Keratinocyte (primary cell): ENCODE measurements at regions not wholly inside any gene's neighbourhood (a gene's known extent, or its start where the extent isn't known, plus 50 kb on each side); places are given as distances from the start of the nearest gene placed in this dataset.

Experiments
- DNase-seq: peaks from one replicate; pipeline ENCODE4 v3.0.0-alpha.2; 2011; ENCODE audit warnings: low read depth, missing footprints, low spot score
- FAIRE-seq: peaks from 2 replicates; lab custom pipeline; 2011; peaks lifted over from hg19 to GRCh38; lab: Jason Lieb, UNC
- H2AFZ ChIP-seq: 2 replicates; pipeline ENCODE4 v1.6.0; 2012; ENCODE audit warnings: low read length, control low read depth, inconsistent platforms; ENCODE audit not compliant: control insufficient read depth
- H3K27ac ChIP-seq: 2 replicates; pipeline ENCODE4 v1.5.1; 2011; ENCODE audit warnings: low read length; ENCODE audit not compliant: control insufficient read depth, insufficient read depth
- H3K27me3 ChIP-seq: 3 replicates; pipeline ENCODE4 v1.6.0; 2011; ENCODE audit warnings: low read length; ENCODE audit not compliant: control insufficient read depth, insufficient read depth; ENCODE audit errors: extremely low read depth
- H3K36me3 ChIP-seq, 2 experiments: 2 replicates in 1 of 2; 3 replicates in 1 of 2; pipeline ENCODE4 v1.5.1; 2011; ENCODE audit warnings: low read length in 2 of 2, mild to moderate bottlenecking in 1 of 2; ENCODE audit not compliant: control insufficient read depth in 2 of 2, insufficient read depth in 2 of 2; ENCODE audit errors: extremely low read depth in 1 of 2
- H3K4me1 ChIP-seq: 3 replicates; pipeline ENCODE4 v1.5.1; 2011; ENCODE audit warnings: low read length; ENCODE audit not compliant: control insufficient read depth, insufficient read depth; ENCODE audit errors: extremely low read depth
- H3K4me2 ChIP-seq: 3 replicates; pipeline ENCODE4 v1.6.0; 2011; ENCODE audit warnings: low read depth, low read length; ENCODE audit not compliant: control insufficient read depth, insufficient read depth; ENCODE audit errors: extremely low read depth
- H3K4me3 ChIP-seq, 3 experiments: fragments of 200-600 bp in 1 of 3; sonication (generic) in 1 of 3; 2 replicates in 2 of 3; 3 replicates in 1 of 3; pipeline ENCODE4 v1.5.1; 2011 to 2016; ENCODE audit warnings: low read length in 3 of 3, mild to moderate bottlenecking in 3 of 3, control low read depth in 2 of 3, inconsistent platforms in 1 of 3, low read depth in 1 of 3, mixed read lengths in 1 of 3, mixed run types in 1 of 3, moderate library complexity in 1 of 3; ENCODE audit not compliant: control insufficient read depth in 2 of 3, insufficient read depth in 2 of 3; ENCODE audit errors: extremely low read depth in 1 of 3
- H3K79me2 ChIP-seq: 2 replicates; pipeline ENCODE4 v1.6.0; 2012; ENCODE audit warnings: low read length; ENCODE audit not compliant: control insufficient read depth, insufficient read depth
- H3K9ac ChIP-seq: 3 replicates; pipeline ENCODE4 v1.6.0; 2011; ENCODE audit warnings: low read length; ENCODE audit not compliant: control insufficient read depth, insufficient read depth; ENCODE audit errors: extremely low read depth
- H3K9me1 ChIP-seq: 3 replicates; pipeline ENCODE4 v1.6.0; 2011; ENCODE audit warnings: low read length; ENCODE audit not compliant: control insufficient read depth, insufficient read depth; ENCODE audit errors: extremely low read depth
- H3K9me3 ChIP-seq: 2 replicates; pipeline ENCODE4 v1.5.1; 2012; ENCODE audit warnings: low read depth, low read length; ENCODE audit not compliant: control insufficient read depth
- H4K20me1 ChIP-seq: 3 replicates; pipeline ENCODE4 v1.6.0; 2011; ENCODE audit warnings: low read length; ENCODE audit not compliant: control insufficient read depth, insufficient read depth; ENCODE audit errors: extremely low read depth
- CTCF ChIP-seq, 3 experiments: IDR thresholded peaks in 1 of 3; conservative IDR thresholded peaks in 1 of 3; optimal IDR thresholded peaks in 1 of 3; 2 replicates in 2 of 3; 3 replicates in 1 of 3; pipeline versions ENCODE3 to v1.5.1; 2011; ENCODE audit warnings: low read length in 3 of 3, mild to moderate bottlenecking in 3 of 3, moderate library complexity in 2 of 3, control low read depth in 1 of 3, inconsistent platforms in 1 of 3; ENCODE audit not compliant: insufficient read depth in 2 of 3; ENCODE audit errors: extremely low read depth in 1 of 3
- EZH2 ChIP-seq: IDR thresholded peaks from one replicate; pipeline ENCODE4 v1.6.1; 2012; ENCODE audit warnings: inconsistent platforms, mild to moderate bottlenecking, low read length, moderate library complexity
- dilution Hi-C: fragments of 300-500 bp; cut with MboI; formaldehyde crosslinking; loops from one replicate; pipeline ENCODE4 v1.7.0; 2020; ENCODE audit warnings: low sequenced_read_pairs; ENCODE audit not compliant: extremely low pct_ligation_motif_present

GRCh38 chr10:128843972-128844371 lies 623.1 kb upstream of the MGMT start:
- no peaks in the 10 kb centered on the region for H3K27me3 ChIP-seq
- H3K27ac ChIP-seq = no peak overlapping the region
- no peaks in the 10 kb centered on the region for H3K9me3 ChIP-seq
- no peak overlapping the region for H3K4me2 ChIP-seq
- no peaks in the 10 kb centered on the region for H3K9me1 ChIP-seq
- DNase-seq (no peak), FAIRE-seq (no peak)
- dilution Hi-C loops = no loop called here
- H3K36me3 ChIP-seq = no peaks in the 10 kb centered on the region
- no peaks in the 10 kb centered on the region for H3K4me1 ChIP-seq
- no peak overlapping the region for H2AFZ ChIP-seq
- TF ChIP-seq CTCF (optimal IDR thresholded peaks at IDR 0.05 in 1 of 3, IDR thresholded peaks at IDR 0.05 in 1 of 3, conservative IDR thresholded peaks at IDR 0.05 in 1 of 3; ENCODE audit: extremely low read depth in 1 of 3, insufficient read depth in 2 of 3, low read length in 3 of 3) = no peak
- TF ChIP-seq EZH2 = no peak
- H3K79me2 ChIP-seq = no peaks in the 10 kb centered on the region
- H4K20me1 ChIP-seq = no peaks in the 10 kb centered on the region
- no peak overlapping the region for H3K4me3 ChIP-seq
- no peak overlapping the region for H3K9ac ChIP-seq

- Histone ChIP-seq H3K27ac (no peak overlapping the region), H3K4me3 (no peak overlapping the region), H3K4me1 (no peaks in the 10 kb centered on the region), H4K20me1 (no peaks in the 10 kb centered on the region), H3K9me3 (no peaks in the 10 kb centered on the region), H3K27me3 (no peaks in the 10 kb centered on the region), H3K36me3 (no peaks in the 10 kb centered on the region), H3K4me2 (no peak overlapping the region), H3K9ac (no peak overlapping the region), H3K79me2 (no peaks in the 10 kb centered on the region), H3K9me1 (no peaks in the 10 kb centered on the region), H2AFZ (no peak overlapping the region)
- dilution Hi-C loops = no loop called here
- no peak for TF ChIP-seq CTCF (optimal IDR thresholded peaks at IDR 0.05 in 1 of 3, IDR thresholded peaks at IDR 0.05 in 1 of 3, conservative IDR thresholded peaks at IDR 0.05 in 1 of 3; ENCODE audit: extremely low read depth in 1 of 3, insufficient read depth in 2 of 3, low read length in 3 of 3)
- no peak for TF ChIP-seq EZH2
- FAIRE-seq = no peak
- no peak for DNase-seq
Measured at GRCh38 chr10:128846927-128847326, 620.1 kb upstream of the MGMT start.
